GM18858 (cell line): ENCODE measurements at regions not wholly inside any gene's neighbourhood (a gene's known extent, or its start where the extent isn't known, plus 50 kb on each side); places are given as distances from the start of the nearest gene placed in this dataset.
"Not testable (repeated sequence)": the region's sequence is repeated elsewhere in the genome, so short reads cannot be mapped to it uniquely, and the experiment has no call there.

Source experiments
- ATAC-seq: cut with Tn5 transposase; IDR thresholded peaks from one replicate; pipeline ENCODE4 v1.9.1; 2021; ENCODE audit not compliant: unreplicated experiment

DNA sequence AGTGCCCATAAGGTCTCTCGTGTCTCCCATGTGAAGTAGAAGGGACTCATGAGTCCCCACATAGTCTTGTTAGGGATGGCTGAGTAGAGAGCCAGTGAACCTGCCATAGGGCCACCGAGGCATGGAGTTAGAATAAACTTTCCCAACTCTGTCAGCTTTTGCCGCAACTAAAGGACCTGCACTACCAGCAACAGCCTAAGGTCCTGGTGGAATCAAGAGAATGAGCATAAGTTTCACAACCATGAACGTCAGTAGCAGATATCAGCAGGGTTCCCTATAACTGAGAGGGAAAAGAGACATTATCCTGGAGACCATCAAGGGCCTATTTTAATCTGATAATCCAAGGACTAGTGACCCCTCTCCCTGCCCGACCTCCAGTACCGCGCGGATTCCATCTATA lies 60.3 kb upstream of the FNDC3B start:
- no peak for ATAC-seq

- no peak for ATAC-seq
Observed at GRCh38 chr3:171980578-171981270, 58.7 kb upstream of the FNDC3B start.

- no peak for ATAC-seq
Observed at GRCh38 chr3:171981271-171981605, 58.1 kb upstream of the FNDC3B start.

GRCh38 chr3:171982828-171983227 lies 56.5 kb upstream of the FNDC3B start:
- ATAC-seq, result no peak

DNA sequence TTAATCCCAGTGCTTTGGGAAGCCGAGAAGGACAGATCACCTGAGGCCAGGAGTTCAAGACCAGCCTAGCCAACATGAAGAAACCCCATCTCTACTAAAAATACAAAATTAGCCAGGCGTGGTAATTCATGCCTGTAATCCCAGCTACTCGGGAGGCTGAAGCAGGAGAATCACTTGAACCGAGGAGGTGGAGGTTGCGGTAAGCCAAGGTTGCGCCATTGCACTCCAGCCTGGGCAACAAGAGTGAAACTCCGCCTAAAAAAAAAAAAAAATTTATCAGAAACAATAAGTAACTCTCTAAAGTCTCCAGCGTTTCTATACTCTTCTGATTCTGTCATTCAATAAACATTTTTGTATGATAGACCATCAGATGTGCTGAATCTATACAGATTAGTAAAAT lies 55.7 kb upstream of the FNDC3B start:
- not testable (repeated sequence) for ATAC-seq

DNA sequence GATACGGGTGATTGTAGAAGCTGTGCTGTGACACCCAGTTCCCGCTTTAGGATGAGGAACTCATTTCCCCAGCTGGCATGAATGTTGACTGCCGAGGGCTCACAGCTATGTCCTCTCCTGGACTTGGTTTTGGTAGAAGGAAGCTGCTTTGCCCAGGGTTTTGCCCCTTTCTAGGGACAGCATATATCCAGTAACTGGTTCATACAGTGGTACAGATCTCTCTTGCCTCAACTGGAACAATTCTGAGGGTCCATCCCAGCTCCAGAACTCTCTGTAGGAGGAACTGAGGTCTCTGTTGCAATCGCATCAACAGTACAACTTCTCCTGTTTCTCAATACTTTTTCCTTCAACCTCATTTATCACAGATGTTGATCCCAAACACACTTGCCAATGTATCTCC lies 54.5 kb upstream of the FNDC3B start:
- no peak for ATAC-seq

DNA sequence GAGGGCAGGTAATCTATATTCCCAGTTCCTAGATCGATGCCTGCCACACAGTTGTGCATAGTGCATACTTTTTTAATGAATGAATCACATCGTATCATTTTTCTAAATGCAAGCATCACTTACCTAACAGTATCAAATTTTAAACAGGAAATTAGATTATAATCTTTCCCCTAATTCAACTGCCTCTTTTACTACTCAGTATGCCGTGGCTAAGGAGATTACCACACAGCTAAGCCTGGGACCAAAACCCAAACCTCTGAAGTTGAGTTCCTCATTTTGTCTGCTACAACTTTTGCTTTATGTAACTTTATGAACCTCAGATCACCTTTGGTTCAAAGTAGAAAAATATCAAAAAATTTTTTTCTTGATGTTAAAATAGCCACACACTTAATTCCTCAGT lies 53.2 kb upstream of the FNDC3B start:
- ATAC-seq, result no peak

- no peak for ATAC-seq
Observed at GRCh38 chr3:171986757-171987518, 52.4 kb upstream of the FNDC3B start.
